SK-N-SH (cell line): ENCODE measurements at regions not wholly inside any gene's neighbourhood (a gene's known extent, or its start where the extent isn't known, plus 50 kb on each side); places are given as distances from the start of the nearest gene placed in this dataset.

Experiments used
- CTCF ChIA-PET: fragments of 300-600, 350-600 bp; formaldehyde crosslinking; extraction: SDS; loops from one replicate; lab custom pipeline; 2021; lab: Yijun Ruan, JAX
- POLR2A ChIA-PET: fragments of 350-600 bp; sonication (Branson Sonifier 250); formaldehyde crosslinking; extraction: SDS; loops from one replicate; lab custom pipeline; 2020; ENCODE audit warnings: antibody characterized with exemption, inconsistent platforms; lab: Yijun Ruan, JAX
- DNase-seq: peaks from one replicate; pipeline ENCODE4 v3.0.0; 2012
- H2AFZ ChIP-seq: fragments of 200-600 bp; sonication (generic); 2 replicates; pipeline ENCODE4 v1.8.1; 2016; ENCODE audit warnings: antibody characterized with exemption, mild to moderate bottlenecking, low read depth
- H3F3A ChIP-seq: fragments of 200-600 bp; sonication (generic); replicated peaks from 2 replicates; pipeline ENCODE3; 2016; ENCODE audit warnings: antibody characterized with exemption, mild to moderate bottlenecking; ENCODE audit not compliant: insufficient read depth
- H3K27ac ChIP-seq, 2 experiments: fragments of 200-500 bp in 1 of 2; fragments of 200-600 bp in 1 of 2; sonication (Bioruptor generic) in 1 of 2; sonication (generic), shearing (Covaris generic) in 1 of 2; 2 replicates each; pipeline versions ENCODE4 v1.5.1 to v1.6.1; 2014 to 2016; ENCODE audit warnings: low read depth in 2 of 2, inconsistent platforms in 1 of 2, low read length in 1 of 2, mild to moderate bottlenecking in 1 of 2, mixed read lengths in 1 of 2
- H3K27me3 ChIP-seq: fragments of 200-600 bp; sonication (generic), shearing (Covaris generic); 2 replicates; pipeline ENCODE4 v1.6.1; 2016; ENCODE audit warnings: mixed run types; ENCODE audit not compliant: insufficient read depth
- H3K36me3 ChIP-seq, 2 experiments: fragments of 200-500 bp in 1 of 2; fragments of 200-600 bp in 1 of 2; sonication (Bioruptor generic) in 1 of 2; sonication (generic) in 1 of 2; replicated peaks in 1 of 2; 2 replicates each; pipeline versions ENCODE3 to v1.5.1; 2014 to 2016; ENCODE audit warnings: low read length in 1 of 2, mild to moderate bottlenecking in 1 of 2; ENCODE audit not compliant: insufficient read depth in 2 of 2, control insufficient read depth in 1 of 2
- H3K4me1 ChIP-seq, 2 experiments: fragments of 200-500 bp in 1 of 2; fragments of 200-600 bp in 1 of 2; sonication (Bioruptor generic) in 1 of 2; sonication (generic), shearing (Covaris generic) in 1 of 2; 2 replicates each; pipeline versions ENCODE4 v1.5.1 to v1.6.1; 2014 to 2016; ENCODE audit warnings: low read depth in 1 of 2, low read length in 1 of 2, mixed run types in 1 of 2; ENCODE audit not compliant: insufficient read depth in 2 of 2, control insufficient read depth in 1 of 2
- H3K4me2 ChIP-seq: fragments of 200-600 bp; sonication (generic), shearing (Covaris generic); 2 replicates; pipeline ENCODE4 v1.6.1; 2017; ENCODE audit warnings: mixed run types
- H3K4me3 ChIP-seq, 2 experiments: fragments of 200-500 bp in 1 of 2; fragments of 200-600 bp in 1 of 2; sonication (Bioruptor generic) in 1 of 2; sonication (generic), shearing (Covaris generic) in 1 of 2; 2 replicates each; pipeline versions ENCODE4 v1.5.1 to v1.8.1; 2014 to 2016; ENCODE audit warnings: low read depth in 2 of 2, inconsistent platforms in 1 of 2, low read length in 1 of 2, mild to moderate bottlenecking in 1 of 2, mixed read lengths in 1 of 2, moderate library complexity in 1 of 2
- H3K79me2 ChIP-seq: fragments of 200-600 bp; sonication (generic); 2 replicates; pipeline ENCODE4 v1.8.1; 2017; ENCODE audit warnings: mild to moderate bottlenecking; ENCODE audit not compliant: insufficient read depth
- H3K9ac ChIP-seq: fragments of 200-600 bp; sonication (generic); 2 replicates; pipeline ENCODE4 v1.6.1; 2017; ENCODE audit warnings: mixed run types
- H3K9me2 ChIP-seq: fragments of 200-600 bp; sonication (generic); 2 replicates; pipeline ENCODE4 v1.6.1; 2017; ENCODE audit warnings: mixed run types
- H3K9me3 ChIP-seq: fragments of 200-600 bp; sonication (generic); 2 replicates; pipeline ENCODE4 v1.6.1; 2017; ENCODE audit warnings: mixed run types, mild to moderate bottlenecking, moderate library complexity
- H4K20me1 ChIP-seq: fragments of 200-600 bp; sonication (generic); 2 replicates; pipeline ENCODE4 v1.6.1; 2017; ENCODE audit warnings: mild to moderate bottlenecking, mixed run types; ENCODE audit not compliant: insufficient read depth
- CHD2 ChIP-seq: fragments of 150-350 bp; IDR thresholded peaks from 2 replicates; pipeline ENCODE4 v1.6.1; 2018; ENCODE audit warnings: low read length; ENCODE audit not compliant: partially characterized antibody
- ELF1 ChIP-seq: IDR thresholded peaks from 2 replicates; pipeline ENCODE4 v1.4.0; 2012
- FOXM1 ChIP-seq: IDR thresholded peaks from 2 replicates; pipeline ENCODE4 v1.4.0; 2012; ENCODE audit warnings: low read depth, mild to moderate bottlenecking
- GABPA ChIP-seq: IDR thresholded peaks from 2 replicates; pipeline ENCODE4 v1.4.0; 2012; ENCODE audit warnings: low read depth, mild to moderate bottlenecking
- IRF3 ChIP-seq: fragments of 150-350 bp; IDR thresholded peaks from 2 replicates; pipeline ENCODE4 v1.6.1; 2016; ENCODE audit warnings: mild to moderate bottlenecking, low read depth, low read length
- JUND ChIP-seq: IDR thresholded peaks from 2 replicates; pipeline ENCODE4 v1.4.0; 2012
- MAX ChIP-seq: IDR thresholded peaks from 2 replicates; pipeline ENCODE4 v1.4.0; 2012; ENCODE audit warnings: low read depth
- NFIC ChIP-seq: IDR thresholded peaks from 2 replicates; pipeline ENCODE4 v1.4.0; 2012; ENCODE audit warnings: borderline replicate concordance
- PBX3 ChIP-seq: IDR thresholded peaks from 2 replicates; pipeline ENCODE4; 2012
- POLR2AphosphoS5 ChIP-seq: IDR thresholded peaks from 2 replicates; pipeline ENCODE4 v1.6.1; 2012; ENCODE audit warnings: low read depth, low read length
- RCOR1 ChIP-seq: fragments of 150-350 bp; IDR thresholded peaks from 2 replicates; pipeline ENCODE4 v1.6.1; 2017; ENCODE audit warnings: antibody characterized with exemption, low read length
- RFX5 ChIP-seq: IDR thresholded peaks from 2 replicates; pipeline ENCODE4 v1.6.1; 2012; ENCODE audit warnings: mild to moderate bottlenecking, improper control_type of control experiment, low read length
- SIN3A ChIP-seq: IDR thresholded peaks from 2 replicates; pipeline ENCODE4 v1.6.1; 2012; ENCODE audit warnings: low read depth, mild to moderate bottlenecking, low read length, moderate library complexity, borderline replicate concordance
- SMC3 ChIP-seq: IDR thresholded peaks from 2 replicates; pipeline ENCODE4 v1.6.1; 2012; ENCODE audit warnings: low read depth, low read length, improper control_type of control experiment
- TCF12 ChIP-seq: IDR thresholded peaks from 2 replicates; pipeline ENCODE4 v1.4.0; 2012
- TEAD4 ChIP-seq: IDR thresholded peaks from 2 replicates; pipeline ENCODE4 v1.4.0; 2012; ENCODE audit warnings: mild to moderate bottlenecking, borderline replicate concordance; ENCODE audit not compliant: insufficient read depth
- USF1 ChIP-seq: IDR thresholded peaks from 2 replicates; pipeline ENCODE4 v1.4.0; 2012; ENCODE audit warnings: low read depth, borderline replicate concordance
- USF2 ChIP-seq: fragments of 150-350 bp; IDR thresholded peaks from 2 replicates; pipeline ENCODE4 v1.6.1; 2017; ENCODE audit warnings: antibody characterized with exemption, low read length, low read depth, borderline replicate concordance
- YY1 ChIP-seq: IDR thresholded peaks from 2 replicates; pipeline ENCODE4 v1.4.0; 2012; ENCODE audit warnings: low read depth, mild to moderate bottlenecking
- ZBTB33 ChIP-seq: IDR thresholded peaks from 2 replicates; pipeline ENCODE4 v1.4.0; 2012; ENCODE audit warnings: low read depth, borderline replicate concordance
- WGBS: methylation state at CpG from one replicate; pipeline ENCODE4 v1.1.6; 2017; ENCODE audit warnings: low lambda C conversion rate; 5-methylcytosine and 5-hydroxymethylcytosine counted together

- TF ChIP-seq GABPA (no peak), ZBTB33 (no peak), TEAD4 (no peak), YY1 (no peak), PBX3 (no peak), POLR2AphosphoS5 (no peak), CHD2 (no peak), SMC3 (no peak), RCOR1 (no peak)
Observed at GRCh38 chr12:91772411-91772810, 373.2 kb downstream of the BTG1 start (continued).

- 72% methylated on average over 2 of the region's 2 CpGs for WGBS
- no peaks in the 10 kb centered on the region for H3K9me3 ChIP-seq
- no peaks in the 10 kb centered on the region for H3F3A ChIP-seq
Observed at GRCh38 chr12:91769736-91770135, 375.9 kb downstream of the BTG1 start.

More at GRCh38 chr12:91769736-91770135, 375.9 kb downstream of the BTG1 start:
- Histone ChIP-seq H3K4me1 (no peaks in the 10 kb centered on the region), H3K4me3 (no peak overlapping the region), H3K79me2 (no peaks in the 10 kb centered on the region), H4K20me1 (no peaks in the 10 kb centered on the region), H3K4me2 (no peak overlapping the region)
- no peak for DNase-seq
- POLR2A ChIA-PET = no interaction called here
- no peak for TF ChIP-seq FOXM1
- TF ChIP-seq TEAD4 = no peak
- TF ChIP-seq ELF1 = no peak
- no peak for TF ChIP-seq PBX3
- no peak for TF ChIP-seq MAX
- no peak for TF ChIP-seq YY1
- TF ChIP-seq NFIC = no peak
- TF ChIP-seq RCOR1 = no peak
- TF ChIP-seq ZBTB33 = no peak
- TF ChIP-seq POLR2AphosphoS5 = no peak
- TF ChIP-seq IRF3 = no peak
- TF ChIP-seq TCF12 = no peak
- no peak for TF ChIP-seq USF2
- TF ChIP-seq SIN3A = no peak
- no peak for TF ChIP-seq SMC3
- no peak for TF ChIP-seq USF1
- TF ChIP-seq JUND = no peak
- no peak for TF ChIP-seq RFX5
- TF ChIP-seq, all 33 proteins: peak for 0
- Histone ChIP-seq H3K27ac (no peak overlapping the region), H2AFZ (no peak overlapping the region), H3K9me2 (no peaks in the 10 kb centered on the region), H3K27me3 (no peaks in the 10 kb centered on the region), H3K36me3 (no peaks in the 10 kb centered on the region), H3K9ac (no peak overlapping the region)
- CTCF ChIA-PET = interaction anchor here (1.0 kb wide), 1 partner anchor 43 kb away, joined by 3 read pairs; no protein-coding TSS in a partner anchor
